SK-N-SH (cell line): ENCODE measurements at regions not wholly inside any gene's neighbourhood (a gene's known extent, or its start where the extent isn't known, plus 50 kb on each side); places are given as distances from the start of the nearest gene placed in this dataset.

Experiments used
- EP300 ChIP-seq, 2 experiments: IDR thresholded peaks; 2 replicates each; pipeline versions ENCODE4 v1.4.0 to v1.6.1; 2012; ENCODE audit warnings: borderline replicate concordance in 1 of 2, low read depth in 1 of 2, low read length in 1 of 2
- TF ChIP-seq, protein P1 (sequence below): fragments of 200-600 bp; sonication (generic); IDR thresholded peaks from 2 replicates; pipeline ENCODE4 v1.6.1; 2017; ENCODE audit warnings: antibody characterized with exemption, mild to moderate bottlenecking, moderate library complexity

DNA sequence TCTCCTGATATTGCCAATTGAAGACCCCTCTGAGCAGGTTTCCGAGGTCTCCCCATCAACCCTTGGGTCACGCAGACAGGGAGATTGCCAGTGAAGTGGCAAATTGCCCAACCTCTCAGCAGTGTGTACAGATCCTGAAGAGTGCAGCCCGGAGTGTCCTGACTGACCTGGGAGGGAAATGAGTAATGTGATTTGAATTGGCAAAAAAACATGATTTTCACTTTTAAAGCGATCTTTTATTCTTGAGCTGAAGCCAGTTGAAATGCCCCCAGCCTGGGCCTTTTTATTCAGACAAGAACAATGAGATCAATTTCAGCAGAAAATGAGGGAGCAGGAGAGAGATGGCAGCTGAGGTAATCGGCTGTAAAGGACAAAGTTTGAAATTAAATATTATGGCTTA lies 401.8 kb downstream of the RAPGEF2 start:
- TF ChIP-seq, protein P1, sequence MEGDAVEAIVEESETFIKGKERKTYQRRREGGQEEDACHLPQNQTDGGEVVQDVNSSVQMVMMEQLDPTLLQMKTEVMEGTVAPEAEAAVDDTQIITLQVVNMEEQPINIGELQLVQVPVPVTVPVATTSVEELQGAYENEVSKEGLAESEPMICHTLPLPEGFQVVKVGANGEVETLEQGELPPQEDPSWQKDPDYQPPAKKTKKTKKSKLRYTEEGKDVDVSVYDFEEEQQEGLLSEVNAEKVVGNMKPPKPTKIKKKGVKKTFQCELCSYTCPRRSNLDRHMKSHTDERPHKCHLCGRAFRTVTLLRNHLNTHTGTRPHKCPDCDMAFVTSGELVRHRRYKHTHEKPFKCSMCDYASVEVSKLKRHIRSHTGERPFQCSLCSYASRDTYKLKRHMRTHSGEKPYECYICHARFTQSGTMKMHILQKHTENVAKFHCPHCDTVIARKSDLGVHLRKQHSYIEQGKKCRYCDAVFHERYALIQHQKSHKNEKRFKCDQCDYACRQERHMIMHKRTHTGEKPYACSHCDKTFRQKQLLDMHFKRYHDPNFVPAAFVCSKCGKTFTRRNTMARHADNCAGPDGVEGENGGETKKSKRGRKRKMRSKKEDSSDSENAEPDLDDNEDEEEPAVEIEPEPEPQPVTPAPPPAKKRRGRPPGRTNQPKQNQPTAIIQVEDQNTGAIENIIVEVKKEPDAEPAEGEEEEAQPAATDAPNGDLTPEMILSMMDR = no peak
- TF ChIP-seq EP300 (IDR thresholded peaks at IDR 0.05; ENCODE audit: borderline replicate concordance in 1 of 2, low read depth in 1 of 2, low read length in 1 of 2) = no peak
